Pons (tissue), 1 donor: ENCODE measurements at regions not wholly inside any gene's neighbourhood (a gene's known extent, or its start where the extent isn't known, plus 50 kb on each side); places are given as distances from the start of the nearest gene placed in this dataset.
"Not testable (repeated sequence)": the region's sequence is repeated elsewhere in the genome, so short reads cannot be mapped to it uniquely, and the experiment has no call there.

Experiments used
- DNase-seq: peaks from one replicate; pipeline ENCODE4 v3.0.0-alpha.2; 2016; ENCODE audit warnings: low spot score

DNA sequence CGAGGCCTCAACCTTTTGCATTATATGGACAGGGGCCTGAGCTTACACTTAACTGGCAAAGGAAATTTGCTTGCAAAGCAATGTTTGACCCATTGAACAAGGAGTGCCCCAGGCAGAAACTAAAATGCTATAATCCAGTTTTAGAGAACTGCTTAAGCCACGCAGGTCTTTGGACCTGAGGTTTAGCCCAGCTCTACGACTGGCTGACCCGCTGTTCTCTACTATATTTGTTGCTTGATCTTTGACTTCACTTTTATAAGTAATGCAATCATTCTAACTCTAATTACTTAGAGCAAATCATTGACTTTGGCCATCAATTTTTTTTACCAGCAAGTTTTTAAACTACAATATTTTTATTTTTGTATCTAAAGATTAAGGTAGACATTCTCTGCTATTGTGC, 268.8 kb downstream of the MREG start:
- no peak for DNase-seq

GRCh38 chr2:215743066-215743465, 270.3 kb downstream of the MREG start:
- no peak for DNase-seq

DNA sequence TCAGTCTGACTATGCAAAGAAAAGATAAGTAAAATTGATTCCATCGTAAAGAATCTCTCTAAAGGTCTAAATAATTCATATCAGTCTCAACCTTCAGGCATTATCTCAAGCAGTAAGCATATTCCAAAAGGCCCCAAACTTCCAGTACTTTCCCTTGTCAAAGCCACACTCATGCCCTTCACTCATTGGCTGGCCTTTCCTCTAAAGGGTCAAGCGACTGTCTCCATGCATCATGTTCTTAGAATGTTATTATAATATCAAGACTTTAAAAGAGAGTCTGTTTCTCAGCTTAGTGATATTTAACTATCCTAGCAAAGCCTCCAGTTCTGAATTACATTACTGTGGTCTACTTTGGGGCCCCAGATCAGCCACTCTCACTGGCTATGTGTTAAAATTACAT, 271.3 kb downstream of the MREG start:
- no peak for DNase-seq

GRCh38 chr2:215740071-215740470, 273.3 kb downstream of the MREG start:
- no peak for DNase-seq

GRCh38 chr2:215738351-215738750, 275.0 kb downstream of the MREG start:
- no peak for DNase-seq

DNA sequence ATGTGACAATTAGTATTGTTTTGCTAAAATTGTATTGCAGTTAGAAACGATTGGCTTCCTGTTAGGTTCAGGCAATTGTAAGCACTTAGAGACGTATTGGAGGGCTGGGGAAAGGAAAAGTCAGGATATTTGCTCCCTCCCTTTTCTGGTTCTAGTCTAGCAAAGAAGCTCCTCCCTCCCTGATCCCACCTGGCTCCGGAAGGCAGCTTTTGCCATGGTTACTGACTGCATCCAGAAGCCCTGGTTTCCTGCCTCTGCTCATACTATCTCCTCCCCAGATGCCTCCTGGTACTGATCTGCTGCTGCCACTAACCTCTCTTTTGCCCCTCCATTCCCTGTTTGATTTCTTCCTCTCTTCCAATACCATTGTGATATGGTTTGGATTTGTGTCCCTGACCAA, 275.9 kb downstream of the MREG start:
- DNase-seq = no peak

GRCh38 chr2:215736653-215737290, 276.6 kb downstream of the MREG start:
- DNase-seq = no peak

DNA sequence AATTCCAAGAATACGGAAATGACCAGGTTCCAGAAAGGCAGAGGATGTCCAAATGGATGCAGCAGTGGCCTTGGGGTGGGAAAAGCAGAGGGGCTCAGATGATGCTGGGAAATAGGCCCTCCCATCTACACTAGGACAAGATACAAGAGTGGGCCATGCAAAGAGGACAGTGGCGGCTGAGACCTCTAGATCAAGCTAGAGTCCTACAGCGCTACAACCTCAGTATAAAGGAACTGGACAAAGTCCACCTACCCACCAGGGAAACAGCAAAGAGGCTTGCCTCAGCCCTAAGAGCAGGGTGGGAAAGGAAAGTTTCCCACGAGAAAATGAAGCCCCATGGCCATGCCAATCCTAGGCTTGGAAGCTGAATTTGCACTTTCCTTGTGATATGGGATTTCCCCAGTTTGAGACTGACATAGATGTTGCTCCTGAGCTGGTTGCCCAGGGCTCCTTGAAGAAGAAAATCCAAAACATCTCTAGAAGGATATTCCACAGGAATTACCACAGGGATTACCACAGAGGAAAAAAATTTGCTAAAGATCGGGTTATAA, 282.2 kb downstream of the MREG start:
- no peak for DNase-seq

- DNase-seq = no peak
These were observed 283.2 kb downstream of the MREG start for GRCh38 chr2:215729985-215730620.

DNA sequence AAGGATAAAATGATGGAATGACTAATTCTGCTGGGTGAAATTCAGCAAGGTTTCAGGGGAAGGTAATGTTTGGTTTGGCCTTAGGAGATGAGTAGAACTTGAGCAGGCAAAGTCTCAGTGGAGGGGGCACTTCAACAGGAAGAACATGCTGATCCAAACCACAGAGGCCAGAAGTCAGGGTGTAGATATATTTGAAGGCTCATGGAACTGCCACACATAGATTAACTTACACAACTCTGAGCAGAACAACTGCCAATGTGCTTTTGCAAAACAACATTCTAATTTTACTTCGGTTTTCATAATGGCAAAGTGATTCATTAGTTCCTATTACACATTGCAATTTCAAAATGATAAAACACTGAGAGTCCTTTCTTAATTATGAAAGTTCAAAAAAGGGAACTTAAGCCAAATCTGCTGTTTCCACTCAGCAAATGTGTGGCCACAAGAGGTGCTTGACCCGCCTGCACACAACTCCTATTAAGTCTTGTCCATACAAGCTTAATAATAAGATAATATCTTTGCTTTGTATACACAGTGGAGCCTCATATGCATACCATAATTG, 284.8 kb downstream of the MREG start:
- DNase-seq = peak; percentile 32

DNA sequence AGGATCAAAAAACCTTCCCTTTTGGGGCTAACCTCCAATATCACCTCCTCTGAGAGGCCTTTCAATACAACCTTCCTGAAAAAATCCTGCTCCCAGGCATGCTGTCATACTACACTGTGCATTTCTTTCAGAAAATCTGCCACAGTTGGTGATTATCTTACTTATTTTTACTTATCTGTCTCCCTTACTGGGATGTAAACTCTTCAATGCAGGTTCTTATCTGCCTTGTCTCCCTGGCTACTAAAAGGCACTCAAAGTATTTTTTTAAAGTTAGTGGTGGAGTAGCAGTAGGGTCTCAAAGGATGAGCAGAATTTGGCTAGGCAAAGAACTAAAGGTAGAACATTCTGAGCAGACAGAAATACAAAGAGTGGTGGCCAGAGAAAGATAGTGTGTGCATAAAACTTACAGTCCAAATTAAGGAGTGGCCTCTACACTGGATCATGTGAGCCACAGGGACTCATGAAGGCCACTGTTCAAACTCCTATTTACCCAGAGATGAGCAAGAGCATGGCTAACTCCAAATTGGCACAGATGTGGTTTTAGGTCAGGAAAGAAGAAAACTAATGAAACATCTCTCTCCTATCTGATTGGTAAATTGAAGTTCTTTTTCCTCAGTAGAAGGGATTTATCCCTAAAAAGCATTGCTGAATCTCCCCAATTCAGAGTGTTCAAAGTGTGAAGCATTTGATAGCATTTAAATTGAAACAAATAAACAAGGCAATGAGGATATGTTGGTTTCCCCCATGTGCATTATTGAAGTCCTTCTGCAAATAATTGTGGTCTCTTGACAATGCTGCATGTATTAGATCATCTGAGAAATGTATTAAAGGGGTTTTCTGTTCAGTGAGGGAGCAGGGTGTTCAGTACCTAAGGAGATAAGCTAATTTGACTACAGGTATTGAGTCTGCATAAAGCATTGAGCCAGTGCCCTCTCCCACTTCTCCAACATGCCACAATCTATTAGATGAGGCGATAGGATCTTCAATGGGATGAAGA, 285.5 kb downstream of the MREG start:
- DNase-seq = no peak

- DNase-seq = no peak
These were observed 287.3 kb downstream of the MREG start for GRCh38 chr2:215726070-215726469.

GRCh38 chr2:215724146-215724545, 288.3 kb upstream of the FN1 start:
- DNase-seq = no peak

DNA sequence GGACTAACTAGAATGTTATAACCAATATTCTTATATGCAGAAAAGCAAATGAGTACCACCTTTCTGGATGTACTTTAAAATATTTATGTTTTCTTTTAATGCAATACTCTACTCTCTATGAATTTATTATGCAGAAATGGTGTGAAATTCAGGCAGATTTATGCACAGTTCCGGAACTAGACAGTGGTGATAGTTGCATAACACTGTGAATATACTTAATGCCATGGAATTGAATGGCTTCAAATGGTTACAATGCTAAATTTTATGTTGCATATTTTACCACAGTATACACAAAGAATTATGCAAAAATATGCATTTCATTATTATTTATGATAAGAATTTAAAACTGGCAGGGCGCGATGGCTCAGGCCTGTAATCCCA, 287.8 kb upstream of the FN1 start:
- DNase-seq = no peak

- DNase-seq = no peak
These were observed 287.2 kb upstream of the FN1 start for GRCh38 chr2:215722986-215723630.

- no peak for DNase-seq
These were observed 286.3 kb upstream of the FN1 start for GRCh38 chr2:215722125-215722524.

DNA sequence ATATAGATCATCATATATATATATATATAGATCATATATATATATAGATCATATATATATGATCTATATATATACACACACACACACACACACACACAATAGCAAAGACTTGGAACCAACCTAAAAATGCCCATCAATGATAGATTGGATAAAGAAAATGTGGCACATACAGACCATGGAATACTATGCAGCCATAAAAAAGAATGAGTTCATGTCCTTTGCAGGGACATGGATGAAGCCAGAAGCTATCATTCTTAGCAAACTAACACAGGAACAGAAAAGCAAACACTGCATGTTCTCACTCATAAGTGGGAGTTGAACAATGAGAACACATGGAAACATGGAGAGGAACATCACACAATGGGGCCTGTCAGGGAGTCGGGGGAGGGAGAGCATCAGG, 285.6 kb upstream of the FN1 start:
- not testable (repeated sequence) for DNase-seq

- DNase-seq = no peak
These were observed 283.0 kb upstream of the FN1 start for GRCh38 chr2:215718890-215719289.

DNA sequence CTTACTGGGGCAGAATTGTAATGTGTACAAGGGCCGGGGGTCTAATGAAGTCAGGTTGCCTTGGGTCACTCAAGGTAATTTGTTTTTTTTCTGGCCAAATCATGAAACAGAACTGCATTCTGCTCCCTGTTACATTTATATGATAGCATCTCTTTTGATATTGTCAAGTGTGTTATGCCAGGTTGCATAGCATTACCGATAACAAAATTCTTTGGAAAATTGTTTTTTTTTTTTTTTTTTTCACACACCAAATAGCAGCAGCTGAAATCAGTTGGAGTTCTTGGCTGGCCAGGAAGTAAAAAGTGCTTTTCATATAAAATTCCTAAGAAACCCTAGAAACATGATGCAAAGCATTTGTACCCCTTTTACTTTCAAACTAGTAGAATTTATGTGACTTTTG, 282.6 kb upstream of the FN1 start:
- DNase-seq = no peak

GRCh38 chr2:215717501-215718381, 281.9 kb upstream of the FN1 start:
- DNase-seq = no peak

GRCh38 chr2:215716956-215717355, 281.1 kb upstream of the FN1 start:
- no peak for DNase-seq
